GM19452 (cell line): ENCODE measurements at regions not wholly inside any gene's neighbourhood (a gene's known extent, or its start where the extent isn't known, plus 50 kb on each side); places are given as distances from the start of the nearest gene placed in this dataset.

Experiments
- ATAC-seq: cut with Tn5 transposase; IDR thresholded peaks from one replicate; pipeline ENCODE4 v1.9.1; 2021; ENCODE audit not compliant: unreplicated experiment

GRCh38 chr6:14706378-14706929 is 539.4 kb upstream of the JARID2 start:
- no peak for ATAC-seq

- no peak for ATAC-seq
These were observed 538.6 kb upstream of the JARID2 start for GRCh38 chr6:14707276-14707675.

DNA sequence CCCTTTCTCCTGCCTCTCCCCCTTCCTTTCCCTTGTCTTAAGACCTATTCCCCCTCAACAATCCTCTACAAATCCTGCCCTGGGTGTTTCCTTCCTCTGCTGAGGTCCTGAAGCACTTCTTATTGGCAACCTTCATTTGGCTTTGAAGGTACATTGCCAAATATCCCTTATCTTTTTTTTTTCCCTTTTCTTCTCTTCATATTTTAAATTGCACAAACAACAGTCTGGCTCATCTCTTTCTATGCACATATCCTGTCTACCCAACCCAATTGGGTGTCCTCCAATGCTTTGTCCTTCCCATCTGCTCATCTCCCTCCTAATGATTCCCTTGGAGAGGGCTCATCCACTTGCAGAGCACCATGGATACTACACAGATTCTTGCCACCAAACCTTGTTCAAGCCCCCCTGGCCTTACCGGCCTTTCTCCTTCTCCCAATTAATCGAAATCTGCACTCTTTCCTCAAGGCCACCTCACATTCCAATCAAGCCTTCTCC is 537.9 kb upstream of the JARID2 start:
- ATAC-seq = no peak

DNA sequence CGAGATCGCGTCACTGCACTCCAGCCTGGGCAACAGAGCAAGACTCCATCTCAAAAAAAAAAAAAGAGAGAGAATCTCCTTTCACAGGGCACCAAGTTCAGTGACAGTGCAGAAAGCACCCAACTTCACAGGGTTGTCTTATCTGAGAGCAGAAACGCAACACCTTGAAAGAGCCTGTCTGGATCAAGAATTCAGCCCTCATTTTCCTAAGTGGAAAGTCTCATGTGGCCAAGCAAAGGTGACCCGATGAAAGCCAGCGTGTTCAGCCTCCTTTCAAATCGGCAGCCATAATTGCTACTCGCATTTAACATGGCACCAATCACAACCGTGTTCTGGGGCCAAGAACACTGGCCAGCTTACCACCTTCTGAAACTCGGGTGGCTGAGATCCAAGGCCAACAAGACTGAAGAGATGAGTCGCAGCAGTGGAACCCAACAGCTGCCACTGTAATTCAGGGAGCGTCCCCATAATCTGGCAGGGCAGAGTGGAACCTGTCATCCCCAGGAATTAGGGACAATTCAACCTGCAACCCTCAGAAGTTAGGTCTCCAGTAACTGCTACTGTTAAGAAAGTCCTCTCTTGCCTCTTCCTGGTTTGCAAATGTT is 536.7 kb upstream of the JARID2 start:
- ATAC-seq = no peak

DNA sequence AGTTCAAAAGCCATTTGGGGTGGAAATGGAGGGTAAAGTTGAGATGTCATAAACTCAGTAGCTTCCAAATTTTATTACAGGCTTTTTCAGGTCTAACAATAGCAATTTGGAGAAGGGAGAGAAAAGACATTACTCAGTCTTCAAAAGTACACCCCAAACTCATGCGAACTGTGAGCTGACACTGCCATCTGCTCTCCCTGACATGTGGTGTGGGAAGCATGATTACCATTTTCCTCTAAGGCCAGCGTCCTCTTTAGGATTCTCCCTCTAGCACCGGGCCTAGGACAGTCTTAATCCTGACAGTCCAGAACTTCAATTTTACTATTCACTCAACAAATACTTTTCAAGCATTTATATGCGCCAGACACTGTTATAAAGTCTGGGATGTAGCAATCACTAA is 536.0 kb upstream of the JARID2 start:
- no peak for ATAC-seq

DNA sequence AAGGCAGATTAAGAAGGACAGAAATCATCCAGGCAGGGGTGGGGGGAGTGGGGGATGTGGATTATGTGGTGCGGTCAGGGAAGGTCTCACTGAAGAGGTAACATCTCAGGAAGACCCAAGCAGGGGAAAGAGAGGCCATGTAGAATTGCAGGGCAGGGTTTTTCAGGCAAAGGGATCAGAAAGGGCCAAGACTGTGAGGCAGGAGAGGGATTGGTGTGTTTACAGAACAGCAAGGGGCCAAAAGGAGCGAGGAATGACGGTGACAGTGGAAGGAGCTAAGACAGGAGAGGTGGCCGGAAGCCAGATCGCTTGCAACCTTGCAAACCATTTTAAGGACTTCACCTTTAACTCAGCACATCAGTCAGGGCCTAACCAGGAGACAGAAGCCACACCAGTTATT is 535.4 kb upstream of the JARID2 start:
- no peak for ATAC-seq

- ATAC-seq = no peak
These were observed 534.7 kb upstream of the JARID2 start for GRCh38 chr6:14711056-14711703.

DNA sequence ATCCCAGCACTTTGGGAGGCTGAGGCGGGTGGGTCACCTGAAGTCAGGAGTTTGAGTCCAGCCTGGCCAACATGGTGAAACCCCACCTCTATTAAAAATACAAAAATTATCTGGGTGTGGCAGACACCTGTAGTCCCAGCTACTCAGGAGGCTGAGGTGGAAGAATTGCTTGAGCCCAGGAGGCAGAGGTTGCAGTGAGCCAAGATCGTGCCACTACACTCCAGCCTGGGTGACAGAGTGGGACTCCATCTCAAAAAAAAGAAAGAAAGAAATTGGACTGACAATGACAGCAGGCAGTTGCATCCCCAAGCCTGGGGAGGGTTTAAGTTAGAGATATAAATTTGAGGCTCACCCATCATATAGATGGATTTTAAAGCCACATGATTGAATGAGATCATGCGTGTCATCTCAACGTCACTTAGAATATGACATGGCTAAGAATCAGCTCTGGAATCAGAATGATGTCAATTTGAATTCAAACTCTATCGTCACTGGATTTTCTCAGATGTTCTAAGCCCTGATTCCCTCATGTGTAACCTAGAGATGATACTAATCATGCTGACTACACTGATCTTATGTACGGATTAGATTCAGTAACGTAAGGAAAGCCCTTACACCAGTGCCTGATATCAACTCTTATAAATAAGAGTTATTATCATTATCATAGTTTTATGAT is 534.0 kb upstream of the JARID2 start:
- no peak for ATAC-seq

GRCh38 chr6:14713008-14713960 is 532.6 kb upstream of the JARID2 start:
- ATAC-seq = no peak

GRCh38 chr6:14713966-14714631 is 531.8 kb upstream of the JARID2 start:
- no peak for ATAC-seq

DNA sequence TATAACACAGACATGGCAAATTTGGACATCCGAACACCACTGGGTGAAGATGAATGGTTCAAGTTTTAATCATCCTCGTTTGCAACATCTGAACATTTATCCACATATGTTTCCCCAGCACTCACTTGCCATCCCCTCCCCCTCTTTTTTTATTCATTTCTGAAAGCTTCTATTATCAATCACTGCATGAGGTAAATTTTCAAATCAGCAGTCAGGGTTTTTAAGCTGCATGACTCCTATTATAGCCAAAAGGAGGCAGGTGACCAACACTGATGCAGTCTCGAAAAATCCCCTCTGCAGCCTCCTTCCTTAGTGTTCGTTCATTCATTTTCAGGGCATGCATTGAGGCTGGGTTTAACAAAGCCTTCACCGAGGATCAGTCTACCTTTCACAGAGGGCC is 530.8 kb upstream of the JARID2 start:
- no peak for ATAC-seq

DNA sequence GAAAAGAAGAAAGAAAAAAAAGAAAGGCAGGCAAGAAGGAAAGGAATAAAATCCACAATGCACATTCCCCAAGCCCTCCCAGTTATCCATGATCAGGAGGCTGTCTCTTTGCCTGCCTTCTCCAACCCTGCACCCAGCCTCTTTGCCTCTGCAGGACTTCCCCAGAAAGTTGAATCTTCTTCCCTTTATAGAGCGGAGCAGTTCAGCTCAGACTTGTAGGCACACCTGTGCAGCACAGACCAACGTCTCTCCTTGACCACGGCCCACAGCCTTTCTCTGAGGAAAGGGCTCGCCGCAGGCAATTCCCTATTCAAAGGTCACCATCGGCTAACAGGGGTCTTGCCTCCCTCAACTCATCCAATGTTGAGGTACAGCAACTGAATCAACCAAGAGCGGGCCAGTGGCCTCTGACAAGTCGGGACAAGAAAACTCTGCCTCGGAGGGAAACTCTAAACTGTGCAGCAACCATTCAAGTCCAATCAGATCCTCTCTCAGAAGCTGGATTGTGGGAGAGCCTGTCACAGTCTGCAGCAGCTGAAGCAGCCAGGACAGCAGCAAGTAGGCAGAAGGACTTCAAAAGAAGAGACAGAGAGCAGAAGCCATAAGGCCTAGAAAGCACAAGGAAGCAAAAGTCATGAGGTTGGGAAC is 529.2 kb upstream of the JARID2 start:
- no peak for ATAC-seq

DNA sequence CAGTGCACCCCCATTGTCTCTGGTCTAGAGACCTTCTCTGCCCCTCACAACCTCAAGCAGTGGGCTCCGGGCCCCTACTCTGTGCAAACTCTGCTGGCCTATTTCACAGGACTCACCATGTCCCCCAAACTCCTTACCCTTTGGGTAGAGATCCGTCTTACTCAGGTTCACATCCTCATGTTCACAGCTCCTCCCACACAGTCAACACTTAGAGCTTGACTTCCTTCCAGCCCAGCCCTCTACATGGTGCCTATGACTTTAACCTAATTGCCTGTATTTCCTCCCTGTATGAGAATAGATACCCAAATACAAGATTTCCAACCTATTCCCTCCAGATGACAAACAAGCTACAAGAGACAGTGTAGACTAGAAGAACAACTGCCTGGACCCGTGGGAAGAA is 528.6 kb upstream of the JARID2 start:
- no peak for ATAC-seq

DNA sequence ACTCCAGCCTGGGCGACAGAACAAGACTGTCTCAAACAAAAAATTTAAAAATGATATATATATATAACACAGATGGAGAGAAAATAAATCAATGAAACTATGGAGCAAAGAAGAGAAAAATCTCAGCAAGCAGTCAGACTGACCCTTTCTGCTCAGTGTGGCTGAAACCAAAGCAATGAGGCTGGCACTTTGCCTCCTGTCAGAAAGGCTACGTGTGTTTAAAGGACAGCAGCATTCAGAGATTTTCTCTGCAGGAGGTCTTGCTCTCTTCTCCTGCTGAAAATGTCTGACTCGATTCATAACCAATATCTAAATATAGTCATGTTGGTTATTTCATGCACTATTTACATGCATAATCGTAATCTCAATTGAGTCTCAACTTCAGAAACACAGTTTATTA is 527.0 kb upstream of the JARID2 start:
- no peak for ATAC-seq

DNA sequence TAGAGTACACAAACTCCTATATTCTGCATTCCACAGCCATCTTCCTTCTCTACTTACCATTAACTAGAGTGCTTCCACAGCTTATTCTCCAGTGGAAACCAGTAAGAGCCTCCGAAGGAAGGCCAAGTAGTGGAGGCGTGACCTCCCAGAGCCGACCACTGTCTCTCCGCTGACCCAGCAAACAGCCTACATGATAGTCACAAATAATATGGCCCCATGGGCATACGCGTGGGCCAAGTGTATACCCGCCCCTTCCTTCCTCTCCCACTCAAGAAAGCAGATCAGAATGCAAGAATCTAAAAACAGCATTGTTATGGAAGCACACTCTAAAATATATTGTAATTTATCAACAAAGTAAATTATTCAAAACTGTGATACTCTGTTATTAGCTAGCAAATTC is 526.6 kb upstream of the JARID2 start:
- ATAC-seq = no peak

DNA sequence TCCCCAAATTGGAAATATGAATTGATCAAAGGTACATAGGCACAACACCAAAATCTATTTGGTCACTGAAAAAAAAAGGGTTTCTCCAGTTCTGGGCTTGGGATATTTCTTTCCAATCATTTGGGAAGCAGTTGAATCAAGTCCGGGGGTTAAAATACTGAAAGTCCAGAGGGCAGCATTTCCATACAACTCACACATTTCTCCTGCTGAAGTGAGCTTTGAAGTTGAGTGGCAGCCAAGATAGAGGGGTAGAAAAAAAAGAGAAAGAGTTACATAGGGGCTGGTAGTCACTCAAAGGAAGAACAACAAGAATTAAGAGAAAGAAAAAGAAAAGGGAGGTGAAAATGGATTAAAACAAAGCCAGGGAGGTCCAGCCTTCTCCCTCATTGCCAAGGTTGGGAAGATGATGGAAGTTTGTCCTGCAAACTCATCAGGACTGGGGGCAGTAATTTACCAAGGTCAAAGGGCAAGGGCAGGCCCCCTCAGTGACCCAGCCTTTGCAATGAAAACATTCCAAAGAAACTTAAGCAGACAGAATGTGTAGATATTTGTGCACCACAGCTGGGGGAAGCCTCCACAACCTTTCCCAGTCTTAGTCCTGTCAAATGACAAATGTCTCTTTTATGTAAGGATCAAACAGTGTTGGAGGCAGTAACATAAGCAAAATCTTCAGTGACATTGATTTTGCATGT is 525.3 kb upstream of the JARID2 start:
- ATAC-seq = no peak

- ATAC-seq = no peak
These were observed 524.6 kb upstream of the JARID2 start for GRCh38 chr6:14721103-14721758.

DNA sequence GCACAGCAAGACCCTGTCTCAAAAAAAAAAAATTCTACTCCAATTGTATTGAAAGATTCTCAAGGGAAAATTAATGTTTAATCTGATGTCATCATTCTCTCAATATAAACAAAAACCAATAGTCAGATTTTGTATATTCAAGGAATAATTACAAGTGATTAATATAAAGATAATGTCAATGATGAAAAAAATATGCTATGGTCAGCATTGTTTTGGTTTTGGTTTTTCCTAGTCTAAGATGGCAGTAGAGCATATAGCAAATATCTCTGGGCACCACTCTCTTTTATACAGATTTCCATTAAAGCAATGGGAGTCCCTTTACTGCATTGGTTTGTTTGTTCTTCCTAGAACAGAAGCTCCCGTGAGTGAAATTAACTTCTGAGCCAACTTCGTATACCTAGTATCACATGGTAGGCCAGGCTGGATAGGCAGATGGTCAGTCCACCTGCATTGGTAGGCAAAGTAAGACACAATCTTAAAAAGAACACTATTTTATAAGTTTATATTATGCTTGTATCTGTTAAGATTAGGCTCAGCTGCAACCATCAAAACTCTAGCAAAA is 523.8 kb upstream of the JARID2 start:
- no peak for ATAC-seq
